HEK293 (cell line): ENCODE measurements at regions not wholly inside any gene's neighbourhood (a gene's known extent, or its start where the extent isn't known, plus 50 kb on each side); places are given as distances from the start of the nearest gene placed in this dataset.

Experiments used
- CTCF ChIA-PET: fragments of 350-600 bp; formaldehyde crosslinking; extraction: SDS; loops from one replicate; lab custom pipeline; 2021; ENCODE audit warnings: antibody characterized with exemption; lab: Yijun Ruan, JAX
- POLR2A ChIA-PET: fragments of 300-600 bp; formaldehyde crosslinking; extraction: SDS; loops from one replicate; lab custom pipeline; 2020; ENCODE audit warnings: antibody characterized with exemption, inconsistent platforms; lab: Yijun Ruan, JAX
- H3K27ac ChIP-seq: fragments of 200-500 bp; sonication (Bioruptor generic); 2 replicates; pipeline ENCODE4 v1.5.1; 2014; ENCODE audit warnings: low read depth, low read length, control low read depth, inconsistent platforms; ENCODE audit errors: extremely low read depth
- H3K36me3 ChIP-seq, 2 experiments: fragments of 200-500 bp in 1 of 2; sonication (Bioruptor generic) in 1 of 2; 1 replicate in 1 of 2; 2 replicates in 1 of 2; pipeline ENCODE4 v1.5.1; 2014 to 2017; ENCODE audit warnings: inconsistent platforms in 2 of 2, low read length in 2 of 2; ENCODE audit not compliant: control insufficient read depth in 2 of 2, insufficient read depth in 1 of 2
- H3K4me1 ChIP-seq: fragments of 200-500 bp; sonication (Bioruptor generic); 2 replicates; pipeline ENCODE4 v1.5.1; 2014; ENCODE audit warnings: mild to moderate bottlenecking, low read length, inconsistent platforms; ENCODE audit not compliant: control insufficient read depth, insufficient read depth
- H3K4me3 ChIP-seq: 2 replicates; pipeline ENCODE4 v1.5.1; 2011; ENCODE audit warnings: low read depth, mild to moderate bottlenecking, control low read depth, low read length, moderate library complexity
- H3K9me3 ChIP-seq: fragments of 200-500 bp; sonication (Bioruptor generic); 2 replicates; pipeline ENCODE4 v1.5.1; 2014; ENCODE audit warnings: low read depth, low read length, inconsistent platforms; ENCODE audit not compliant: control insufficient read depth, insufficient read depth
- REST ChIP-seq: fragments of 450-650 bp; formaldehyde crosslinking; IDR thresholded peaks from 2 replicates; pipeline ENCODE4 v1.5.1; 2016; ENCODE audit warnings: missing biosample characterization, missing genetic modification characterization
- ZBTB11 ChIP-seq: fragments of 450-650 bp; formaldehyde crosslinking; conservative IDR thresholded peaks from 2 replicates; pipeline ENCODE4 v1.5.1; 2016; ENCODE audit warnings: low read depth, missing biosample characterization, missing genetic modification characterization
- ZBTB44 ChIP-seq: fragments of 450-650 bp; IDR thresholded peaks from 2 replicates; pipeline ENCODE4 v1.5.1; 2018; ENCODE audit warnings: missing biosample characterization, mild to moderate bottlenecking, missing genetic modification characterization
- ZBTB48 ChIP-seq: fragments of 450-650 bp; formaldehyde crosslinking; IDR thresholded peaks from 2 replicates; pipeline ENCODE4 v1.5.1; 2016; ENCODE audit warnings: missing biosample characterization, missing genetic modification characterization
- ZBTB8A ChIP-seq: fragments of 450-650 bp; formaldehyde crosslinking; IDR thresholded peaks from 2 replicates; pipeline ENCODE4 v1.5.1; 2016; ENCODE audit warnings: missing biosample characterization, missing genetic modification characterization
- ZFHX2 ChIP-seq: fragments of 450-650 bp; formaldehyde crosslinking; conservative IDR thresholded peaks from 2 replicates; pipeline ENCODE4 v1.5.1; 2016; ENCODE audit warnings: missing biosample characterization, missing genetic modification characterization
- ZFP37 ChIP-seq: fragments of 450-650 bp; formaldehyde crosslinking; IDR thresholded peaks from 2 replicates; pipeline ENCODE4 v1.5.1; 2016; ENCODE audit warnings: missing biosample characterization, missing genetic modification characterization
- ZNF140 ChIP-seq: fragments of 450-650 bp; formaldehyde crosslinking; IDR thresholded peaks from 2 replicates; pipeline ENCODE4 v1.5.1; 2016; ENCODE audit warnings: missing biosample characterization, missing genetic modification characterization
- ZNF221 ChIP-seq: fragments of 450-650 bp; formaldehyde crosslinking; IDR thresholded peaks from 2 replicates; pipeline ENCODE4 v1.5.1; 2017; ENCODE audit warnings: missing biosample characterization, missing genetic modification characterization, borderline replicate concordance
- ZNF266 ChIP-seq: fragments of 450-650 bp; formaldehyde crosslinking; IDR thresholded peaks from 2 replicates; pipeline ENCODE4 v1.5.1; 2016; ENCODE audit warnings: missing biosample characterization, missing genetic modification characterization, low read depth
- ZNF280D ChIP-seq: fragments of 450-650 bp; formaldehyde crosslinking; IDR thresholded peaks from 2 replicates; pipeline ENCODE4 v1.5.1; 2016; ENCODE audit warnings: missing biosample characterization, missing genetic modification characterization
- ZNF394 ChIP-seq: fragments of 450-650 bp; formaldehyde crosslinking; IDR thresholded peaks from 2 replicates; pipeline ENCODE4 v1.5.1; 2016; ENCODE audit warnings: missing biosample characterization, missing genetic modification characterization, mild to moderate bottlenecking, moderate library complexity, borderline replicate concordance
- ZNF426 ChIP-seq: fragments of 450-650 bp; formaldehyde crosslinking; IDR thresholded peaks from 2 replicates; pipeline ENCODE4 v1.5.1; 2017; ENCODE audit warnings: missing biosample characterization, missing genetic modification characterization, mild to moderate bottlenecking, inconsistent platforms, moderate library complexity
- ZNF518A ChIP-seq: fragments of 450-650 bp; formaldehyde crosslinking; conservative IDR thresholded peaks from 2 replicates; pipeline ENCODE4 v1.5.1; 2016; ENCODE audit warnings: low read depth, missing biosample characterization, missing genetic modification characterization
- ZNF530 ChIP-seq: fragments of 450-650 bp; formaldehyde crosslinking; IDR thresholded peaks from 2 replicates; pipeline ENCODE4 v1.5.1; 2016; ENCODE audit warnings: low read depth, missing biosample characterization, missing genetic modification characterization
- ZNF555 ChIP-seq: fragments of 450-650 bp; formaldehyde crosslinking; conservative IDR thresholded peaks from 2 replicates; pipeline ENCODE4 v1.5.1; 2017; ENCODE audit warnings: missing biosample characterization, mild to moderate bottlenecking, missing genetic modification characterization, inconsistent platforms
- ZNF561 ChIP-seq: fragments of 450-650 bp; IDR thresholded peaks from 2 replicates; pipeline ENCODE4 v1.5.1; 2018; ENCODE audit warnings: missing biosample characterization, missing genetic modification characterization, borderline replicate concordance
- ZNF623 ChIP-seq: fragments of 450-650 bp; formaldehyde crosslinking; IDR thresholded peaks from 2 replicates; pipeline ENCODE4 v1.5.1; 2016; ENCODE audit warnings: missing biosample characterization, missing genetic modification characterization
- ZNF664 ChIP-seq: fragments of 450-650 bp; formaldehyde crosslinking; IDR thresholded peaks from 2 replicates; pipeline ENCODE4 v1.5.1; 2016; ENCODE audit warnings: missing biosample characterization, missing genetic modification characterization
- ZNF747 ChIP-seq: fragments of 450-650 bp; formaldehyde crosslinking; IDR thresholded peaks from 2 replicates; pipeline ENCODE4 v1.5.1; 2016; ENCODE audit warnings: missing biosample characterization, missing genetic modification characterization
- ZNF843 ChIP-seq: fragments of 450-650 bp; formaldehyde crosslinking; IDR thresholded peaks from 2 replicates; pipeline ENCODE4 v1.5.1; 2016; ENCODE audit warnings: missing biosample characterization, missing genetic modification characterization

- ChIA-PET CTCF (no interaction called here), POLR2A (no interaction called here)
- H3K9me3 ChIP-seq: no peaks in the 10 kb centered on the region
- H3K4me1 ChIP-seq: no peaks in the 10 kb centered on the region
- H3K36me3 ChIP-seq: no peaks in the 10 kb centered on the region
- H3K27ac ChIP-seq: no peak overlapping the region
- no peak overlapping the region for H3K4me3 ChIP-seq
- TF ChIP-seq ZNF394 (tag by site-specific recombination) (peak; percentile 68; the same call in 1 of the 2 replicates), ZNF221 (no peak), ZFHX2 (tag by site-specific recombination) (no peak), ZBTB11 (tag by site-specific recombination) (peak; percentile 49), ZBTB44 (tag by site-specific recombination) (no peak), ZNF280D (tag by site-specific recombination) (no peak), ZBTB8A (tag by site-specific recombination) (peak; percentile 27; the same call in 1 of the 2 replicates), ZNF266 (tag by site-specific recombination) (0 out of 2 replicates have a peak, but pooled peaks have one; percentile 37), ZNF140 (tag by site-specific recombination) (peak; percentile 27; the same call in 1 of the 2 replicates), ZNF561 (tag by site-specific recombination) (no peak), ZNF623 (tag by site-specific recombination) (peak; percentile 26; the same call in 1 of the 2 replicates), ZNF843 (tag by site-specific recombination) (no peak), ZNF747 (tag by site-specific recombination) (no peak), ZNF530 (tag by site-specific recombination) (no peak), ZNF518A (tag by site-specific recombination) (peak; percentile 52; the same call in 1 of the 2 replicates), ZNF555 (tag by site-specific recombination) (peak; percentile 46), ZNF664 (tag by site-specific recombination) (0 out of 2 replicates have a peak, but pooled peaks have one; percentile 19), REST (tag by site-specific recombination) (peak; percentile 44; the same call in 1 of the 2 replicates), ZBTB48 (tag by site-specific recombination) (no peak), ZFP37 (tag by site-specific recombination) (no peak), ZNF426 (tag by site-specific recombination) (peak; percentile 56)
These were observed 916.2 kb downstream of the GRIK2 start for GRCh38 chr6:102309700-102310099.
